Activated CD8-positive, alpha-beta memory T cell treated with anti-CD3 and anti-CD28 coated beads, Interleukin-2, amount 10 ng/mL, durations not matched to agents 7 days and 5 days (primary cell): ENCODE measurements at regions not wholly inside any gene's neighbourhood (a gene's known extent, or its start where the extent isn't known, plus 50 kb on each side); places are given as distances from the start of the nearest gene placed in this dataset.
"Not testable (repeated sequence)": the region's sequence is repeated elsewhere in the genome, so short reads cannot be mapped to it uniquely, and the experiment has no call there.

ENCODE experiments used
- ATAC-seq: fragments of 150-1000 bp; cut with Tn5 transposase; one replicate; pipeline ENCODE4 v1.10.0; 2021; ENCODE audit warnings: moderate library complexity
- CTCF ChIA-PET: fragments of 350-600 bp; sonication (Branson Sonifier 250); formaldehyde crosslinking; loops from one replicate; lab custom pipeline; 2021; ENCODE audit warnings: antibody characterized with exemption; lab: Charles Lee
- DNase-seq: peaks from one replicate; pipeline ENCODE4 v3.0.0-alpha.2; 2020
- H3K27ac Mint-ChIP-seq: one replicate; pipeline ENCODE4 v1.8.0; 2021; ENCODE audit warnings: mild to moderate bottlenecking, mixed read lengths
- H3K27me3 Mint-ChIP-seq: one replicate; pipeline ENCODE4 v1.8.0; 2021; ENCODE audit warnings: mixed read lengths
- H3K36me3 Mint-ChIP-seq: one replicate; pipeline ENCODE4 v1.8.0; 2021; ENCODE audit warnings: mild to moderate bottlenecking, mixed read lengths
- H3K4me1 Mint-ChIP-seq: one replicate; pipeline ENCODE4 v1.8.0; 2021; ENCODE audit warnings: mixed read lengths
- H3K4me3 Mint-ChIP-seq: one replicate; pipeline ENCODE4 v1.8.0; 2021; ENCODE audit warnings: mild to moderate bottlenecking, moderate library complexity, mixed read lengths
- H3K9me3 Mint-ChIP-seq: one replicate; pipeline ENCODE4 v1.8.0; 2022; ENCODE audit warnings: low read depth, mixed read lengths

DNA sequence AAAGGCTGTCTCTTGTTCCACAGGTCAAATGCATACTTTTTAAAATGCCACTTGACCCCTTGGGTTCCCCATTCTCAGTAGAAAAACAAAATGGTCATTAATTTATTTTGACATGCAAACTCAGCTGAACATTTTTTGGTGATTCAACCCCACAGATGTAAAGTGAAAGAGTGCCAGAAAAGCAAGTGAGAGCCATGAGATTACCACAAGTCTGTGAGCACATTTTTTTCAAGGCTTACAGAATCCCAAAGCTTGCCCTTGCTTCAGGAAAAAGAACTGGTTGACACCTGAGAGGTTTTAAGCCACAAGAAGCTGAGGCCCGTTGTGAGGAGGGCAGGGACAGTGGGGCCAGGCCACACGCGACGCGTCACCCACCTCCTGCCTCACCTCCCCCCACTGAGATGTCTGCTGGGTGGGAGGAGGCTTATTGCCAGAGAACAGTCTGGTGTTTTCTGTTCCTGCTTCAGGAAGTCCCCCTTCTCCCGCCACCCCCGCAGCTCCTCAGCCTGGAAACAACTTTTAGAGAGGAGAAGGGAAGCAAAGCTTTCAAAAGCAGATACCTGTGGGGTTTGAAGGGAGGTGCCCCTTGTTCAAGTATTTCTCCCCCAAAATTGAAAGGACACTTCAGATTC lies 70.4 kb upstream of the CYP1B1 start:
- no peak overlapping the region for H3K4me3 Mint-ChIP-seq
- CTCF ChIA-PET: interaction anchor here (0.7 kb wide), 1 partner anchor 128 kb away, joined by 3 read pairs; no protein-coding TSS in a partner anchor
- H3K9me3 Mint-ChIP-seq: no peaks in the 10 kb centered on the region
- ATAC-seq: no peak
- no peaks in the 10 kb centered on the region for H3K36me3 Mint-ChIP-seq
- DNase-seq: no peak
- peaks cover 14% of the 10 kb centered on the region for H3K27me3 Mint-ChIP-seq
- no peak overlapping the region for H3K27ac Mint-ChIP-seq
- peaks cover 14% of the 10 kb centered on the region for H3K4me1 Mint-ChIP-seq

DNA sequence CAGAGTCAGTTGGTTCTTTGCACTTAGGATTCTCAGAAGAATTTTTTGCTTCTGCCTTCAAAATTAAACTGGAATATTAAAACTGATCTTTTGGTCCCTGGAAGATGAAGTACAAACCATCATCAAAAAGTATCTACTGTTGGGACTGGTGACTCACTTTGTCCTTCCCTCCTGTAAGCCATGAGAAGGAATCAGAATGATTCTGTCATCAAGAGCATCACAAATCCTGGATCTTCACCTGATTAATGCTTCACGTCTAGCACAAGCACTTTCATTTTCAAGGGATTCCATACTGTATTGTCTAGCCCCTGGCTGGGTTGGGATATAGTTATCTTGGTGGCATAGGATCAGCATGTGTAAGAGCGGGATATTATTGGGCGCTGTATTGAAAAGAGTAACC lies 69.3 kb upstream of the CYP1B1 start:
- H3K9me3 Mint-ChIP-seq: no peaks in the 10 kb centered on the region
- CTCF ChIA-PET: no interaction called here

DNA sequence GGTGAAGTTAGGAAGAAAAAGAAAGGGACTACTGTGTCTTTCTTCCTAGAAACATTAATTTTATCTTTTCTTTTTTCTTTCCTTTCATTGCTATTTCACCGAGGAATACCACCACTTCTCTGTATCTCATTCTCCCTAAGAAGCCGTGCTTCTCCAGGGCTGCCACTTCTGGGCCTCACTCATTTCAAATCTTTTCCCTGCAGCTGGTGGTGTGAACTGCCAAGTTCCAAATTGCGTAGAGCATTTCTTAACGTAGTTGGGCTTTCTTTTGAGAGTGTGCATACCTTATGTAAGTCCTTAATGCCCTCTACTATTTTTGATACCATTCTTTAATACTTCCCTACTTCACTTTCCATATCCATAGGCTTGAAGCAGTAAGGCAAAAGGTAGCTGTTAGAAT lies 66.7 kb upstream of the CYP1B1 start:
- no peak overlapping the region for H3K27ac Mint-ChIP-seq
- no peak for ATAC-seq
- H3K4me1 Mint-ChIP-seq: peaks cover 14% of the 10 kb centered on the region

More for the DNA sequence above, 69.3 kb upstream of the CYP1B1 start:
- DNase-seq (no peak), ATAC-seq (no peak)
- H3K36me3 Mint-ChIP-seq: no peaks in the 10 kb centered on the region
- no peak overlapping the region for H3K4me3 Mint-ChIP-seq
- H3K27me3 Mint-ChIP-seq: peaks cover 21% of the 10 kb centered on the region
- H3K4me1 Mint-ChIP-seq: peaks cover 14% of the 10 kb centered on the region
- no peak overlapping the region for H3K27ac Mint-ChIP-seq

DNA sequence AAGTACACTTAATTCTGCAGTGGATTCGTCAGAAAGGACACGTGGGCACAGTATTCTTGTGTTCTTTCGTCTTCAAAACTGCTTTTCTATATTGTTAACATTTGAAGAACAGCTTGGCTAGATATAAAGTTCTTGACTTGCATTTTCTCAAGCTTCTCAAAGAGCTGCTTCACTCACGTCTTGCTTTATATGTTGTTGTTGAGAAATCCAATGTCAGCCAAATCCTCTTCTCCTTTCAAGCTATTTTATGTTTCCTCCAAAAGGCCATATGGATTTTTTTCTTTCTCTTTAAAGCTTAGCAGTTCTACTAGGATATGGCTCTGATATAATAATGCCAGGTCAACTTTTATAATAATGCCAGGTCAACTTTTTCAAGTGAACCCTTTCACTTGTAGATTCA lies 65.5 kb upstream of the CYP1B1 start:
- ATAC-seq: no peak
- Mint-ChIP-seq H3K36me3 (no peaks in the 10 kb centered on the region), H3K4me1 (peaks cover 5% of the 10 kb centered on the region), H3K4me3 (no peak overlapping the region), H3K9me3 (no peaks in the 10 kb centered on the region), H3K27me3 (peaks cover 26% of the 10 kb centered on the region), H3K27ac (no peak overlapping the region)
- CTCF ChIA-PET: no interaction called here
- no peak for DNase-seq

More for the DNA sequence above, 66.7 kb upstream of the CYP1B1 start:
- H3K9me3 Mint-ChIP-seq: no peaks in the 10 kb centered on the region
- CTCF ChIA-PET: interaction anchor here (1.0 kb wide), 1 partner anchor 49 kb away, joined by 3 read pairs; no protein-coding TSS in a partner anchor
- H3K4me3 Mint-ChIP-seq: no peak overlapping the region
- no peaks in the 10 kb centered on the region for H3K36me3 Mint-ChIP-seq
- no peak for DNase-seq
- H3K27me3 Mint-ChIP-seq: peaks cover 21% of the 10 kb centered on the region

DNA sequence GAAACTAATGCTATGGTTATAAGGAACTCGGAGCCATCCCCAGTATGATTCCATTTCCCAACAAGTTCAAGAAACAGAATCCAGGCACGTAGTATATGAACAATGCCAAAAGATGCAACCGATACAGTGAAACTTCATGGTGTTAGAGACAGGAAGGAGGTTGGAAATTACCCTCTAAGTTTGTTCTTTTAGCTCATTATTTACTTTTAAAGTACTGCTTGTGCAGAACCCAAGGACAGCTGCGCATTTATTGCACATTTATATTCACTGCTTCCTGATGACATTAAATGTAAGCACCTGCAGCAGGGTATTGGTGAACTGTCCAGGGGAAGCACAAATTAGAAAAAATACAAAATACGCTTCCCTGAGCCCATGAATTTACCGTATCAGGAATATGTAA lies 63.0 kb upstream of the CYP1B1 start:
- Mint-ChIP-seq H3K4me3 (no peak overlapping the region), H3K27ac (no peak overlapping the region), H3K4me1 (no peaks in the 10 kb centered on the region), H3K9me3 (no peaks in the 10 kb centered on the region), H3K27me3 (peaks cover 37% of the 10 kb centered on the region), H3K36me3 (no peaks in the 10 kb centered on the region)
- no peak for ATAC-seq
- no peak for DNase-seq
- CTCF ChIA-PET: no interaction called here

DNA sequence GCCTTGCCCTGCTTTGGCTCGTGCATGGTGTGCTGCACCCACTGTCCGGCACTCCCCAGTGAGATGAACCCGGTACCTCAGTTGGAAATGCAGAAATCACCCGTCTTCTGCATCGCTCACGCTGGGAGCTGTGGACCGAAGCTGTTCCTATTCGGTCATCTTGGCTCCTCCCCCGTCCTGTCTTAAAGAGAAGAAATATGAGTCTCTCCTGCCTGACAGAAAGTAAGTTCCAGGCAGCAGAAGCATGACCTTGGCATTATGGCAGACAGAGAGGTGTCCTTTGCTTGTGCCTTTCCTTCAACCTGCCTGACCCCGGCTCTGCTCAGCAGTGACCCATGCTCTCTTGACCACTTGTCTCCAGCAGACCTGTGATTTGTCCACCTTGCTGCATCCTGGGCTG lies 62.5 kb upstream of the CYP1B1 start:
- Mint-ChIP-seq H3K27me3 (peaks cover 37% of the 10 kb centered on the region), H3K36me3 (no peaks in the 10 kb centered on the region), H3K4me3 (no peak overlapping the region), H3K27ac (no peak overlapping the region), H3K4me1 (no peaks in the 10 kb centered on the region), H3K9me3 (no peaks in the 10 kb centered on the region)
- DNase-seq: no peak
- ATAC-seq: no peak
- CTCF ChIA-PET: no interaction called here

DNA sequence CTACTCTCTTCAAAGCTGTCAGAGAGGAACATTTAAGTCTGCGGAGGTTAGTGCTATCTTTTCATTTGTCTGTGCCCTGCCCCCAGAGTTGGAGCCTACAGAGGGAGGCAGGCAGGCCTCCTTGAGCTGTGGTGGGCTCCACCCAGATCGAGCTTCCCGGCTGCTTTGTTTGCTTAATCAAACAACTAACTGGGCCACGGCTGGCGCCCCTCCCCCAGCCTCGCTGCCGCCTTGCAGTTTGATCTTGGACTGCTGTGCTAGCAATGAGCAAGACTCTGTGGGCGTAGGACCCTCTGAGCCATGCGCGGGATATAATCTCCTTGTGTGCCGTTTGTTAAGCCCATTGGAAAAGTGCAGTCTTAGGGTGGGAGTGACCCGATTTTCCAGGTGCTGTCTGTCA lies 62.0 kb upstream of the CYP1B1 start:
- ATAC-seq, H3K4me1 Mint-ChIP-seq, CTCF ChIA-PET, H3K27ac Mint-ChIP-seq, H3K36me3 Mint-ChIP-seq, H3K9me3 Mint-ChIP-seq, DNase-seq, H3K4me3 Mint-ChIP-seq: not testable (repeated sequence)
- peaks cover 36% of the 10 kb centered on the region for H3K27me3 Mint-ChIP-seq

DNA sequence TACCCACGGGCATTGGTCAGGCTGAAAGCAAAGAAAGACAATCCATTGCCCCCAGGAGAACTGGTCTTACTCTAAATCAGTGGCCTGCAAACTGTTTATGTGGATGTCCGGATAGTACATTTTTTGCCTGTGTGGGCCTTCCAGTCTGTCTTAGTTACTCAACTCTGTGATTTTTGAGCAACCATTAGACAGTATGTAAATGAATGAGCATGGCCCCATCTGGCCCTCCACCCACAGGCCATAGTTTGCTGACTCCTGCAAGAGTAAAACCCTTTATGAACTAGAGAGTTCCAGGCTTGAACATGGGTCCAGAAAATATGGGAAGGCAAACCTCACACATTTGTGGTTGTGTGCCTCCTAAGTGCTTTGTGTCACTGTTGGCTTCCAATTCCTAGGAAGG lies 55.7 kb upstream of the CYP1B1 start:
- CTCF ChIA-PET: interaction anchor here (0.7 kb wide), 1 partner anchor 70 kb away, joined by 3 read pairs; no protein-coding TSS in a partner anchor
- H3K27me3 Mint-ChIP-seq: peaks cover 13% of the 10 kb centered on the region
- no peak overlapping the region for H3K27ac Mint-ChIP-seq
- peaks cover 3% of the 10 kb centered on the region for H3K36me3 Mint-ChIP-seq
- H3K4me3 Mint-ChIP-seq: no peak overlapping the region
- H3K9me3 Mint-ChIP-seq: peaks cover 6% of the 10 kb centered on the region
- ATAC-seq (no peak), DNase-seq (no peak)
- H3K4me1 Mint-ChIP-seq: no peaks in the 10 kb centered on the region

DNA sequence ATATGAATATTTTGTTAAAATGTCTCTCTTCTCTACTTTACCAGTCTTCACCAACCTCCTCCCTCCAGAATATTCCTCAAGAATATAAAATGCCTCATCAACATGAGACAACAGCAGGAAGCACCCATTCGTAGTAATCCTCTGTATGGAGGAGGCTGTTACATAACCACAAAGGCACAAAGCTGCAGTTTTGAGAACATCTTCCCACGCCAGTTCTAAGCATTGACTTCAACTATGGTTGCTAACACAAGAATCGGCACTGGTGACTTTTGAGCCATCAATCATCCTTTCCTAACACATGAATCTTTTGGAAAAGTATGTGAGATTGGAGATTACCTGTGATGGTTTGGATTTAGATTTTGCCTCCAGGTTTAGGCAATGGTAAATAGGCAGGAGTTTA lies 54.9 kb upstream of the CYP1B1 start:
- Mint-ChIP-seq H3K9me3 (peaks cover 8% of the 10 kb centered on the region), H3K36me3 (peaks cover 4% of the 10 kb centered on the region), H3K27me3 (peaks cover 10% of the 10 kb centered on the region), H3K27ac (no peak overlapping the region), H3K4me1 (no peaks in the 10 kb centered on the region), H3K4me3 (no peak overlapping the region)
- no peak for DNase-seq
- no peak for ATAC-seq
- CTCF ChIA-PET: no interaction called here

DNA sequence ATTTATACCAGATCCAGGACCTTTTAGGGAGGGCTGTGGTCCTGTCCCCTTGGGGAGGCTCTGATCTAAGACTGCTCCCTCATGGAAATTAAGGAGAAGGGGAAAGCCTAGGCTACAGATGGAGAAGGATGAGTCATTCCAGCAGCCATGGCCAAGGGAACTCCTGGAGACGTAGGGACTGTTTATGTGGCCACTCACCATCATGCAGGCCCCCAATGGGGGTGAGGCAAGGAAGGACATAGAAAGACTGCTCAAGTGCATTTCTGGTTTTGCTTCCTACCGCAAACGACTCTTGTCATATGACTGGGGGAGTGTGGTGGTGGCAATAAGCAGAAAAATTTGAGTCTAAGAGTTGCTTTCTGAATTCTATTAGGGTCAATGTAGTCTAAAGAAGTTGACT lies 54.0 kb upstream of the CYP1B1 start:
- Mint-ChIP-seq H3K9me3 (peaks cover 8% of the 10 kb centered on the region), H3K27me3 (peaks cover 3% of the 10 kb centered on the region), H3K4me1 (no peaks in the 10 kb centered on the region), H3K36me3 (peaks cover 4% of the 10 kb centered on the region), H3K4me3 (no peak overlapping the region), H3K27ac (no peak overlapping the region)
- DNase-seq (no peak), ATAC-seq (no peak)
- CTCF ChIA-PET: no interaction called here

DNA sequence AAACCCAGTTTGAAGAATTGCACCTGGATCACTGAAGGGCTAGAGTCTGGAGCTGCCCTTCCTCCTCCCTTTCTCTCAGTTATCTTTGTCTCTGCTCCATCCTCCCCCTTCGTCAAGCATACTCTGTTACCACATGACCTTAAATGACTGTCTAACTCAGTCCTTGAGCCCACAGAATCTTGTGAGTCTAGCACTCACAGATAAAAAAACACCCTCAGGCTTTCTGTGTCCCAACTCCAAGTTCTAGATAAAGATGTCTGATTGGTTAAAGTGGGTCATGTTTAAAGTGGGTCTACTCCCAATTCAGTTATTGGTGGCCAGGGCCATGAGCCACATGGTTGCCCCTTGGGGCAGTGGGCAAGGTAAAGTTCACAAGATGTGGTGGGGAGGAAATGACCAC lies 53.5 kb upstream of the CYP1B1 start:
- no peak overlapping the region for H3K27ac Mint-ChIP-seq
- H3K36me3 Mint-ChIP-seq: peaks cover 4% of the 10 kb centered on the region
- no peaks in the 10 kb centered on the region for H3K4me1 Mint-ChIP-seq
- ATAC-seq: no peak
- CTCF ChIA-PET: no interaction called here
- H3K4me3 Mint-ChIP-seq: no peak overlapping the region
- no peak for DNase-seq
- peaks cover 2% of the 10 kb centered on the region for H3K27me3 Mint-ChIP-seq
- H3K9me3 Mint-ChIP-seq: peaks cover 8% of the 10 kb centered on the region

DNA sequence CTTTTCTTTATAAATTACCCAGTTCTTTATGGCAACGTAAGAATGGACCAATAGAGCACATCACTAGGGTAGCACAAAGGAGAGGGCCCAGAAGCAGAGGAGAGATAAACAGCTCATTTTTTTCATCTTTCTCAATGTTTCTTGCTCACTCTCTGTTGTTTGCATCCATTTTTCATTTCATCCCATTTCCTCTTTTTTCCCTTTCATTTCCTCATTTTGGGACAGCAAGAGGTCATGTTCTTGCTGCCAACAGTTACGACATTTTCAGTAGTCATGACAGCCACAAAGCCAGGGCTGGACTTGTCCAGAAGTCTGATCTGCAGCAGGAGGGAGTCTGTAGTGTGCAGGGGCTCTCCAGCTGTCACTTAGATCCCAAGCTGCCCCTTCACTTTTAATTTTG lies 52.7 kb upstream of the CYP1B1 start:
- Mint-ChIP-seq H3K9me3 (peaks cover 8% of the 10 kb centered on the region), H3K27ac (no peak overlapping the region), H3K4me3 (no peak overlapping the region), H3K36me3 (peaks cover 4% of the 10 kb centered on the region), H3K4me1 (no peaks in the 10 kb centered on the region), H3K27me3 (peaks cover 2% of the 10 kb centered on the region)
- DNase-seq (no peak), ATAC-seq (no peak)
- CTCF ChIA-PET: no interaction called here

DNA sequence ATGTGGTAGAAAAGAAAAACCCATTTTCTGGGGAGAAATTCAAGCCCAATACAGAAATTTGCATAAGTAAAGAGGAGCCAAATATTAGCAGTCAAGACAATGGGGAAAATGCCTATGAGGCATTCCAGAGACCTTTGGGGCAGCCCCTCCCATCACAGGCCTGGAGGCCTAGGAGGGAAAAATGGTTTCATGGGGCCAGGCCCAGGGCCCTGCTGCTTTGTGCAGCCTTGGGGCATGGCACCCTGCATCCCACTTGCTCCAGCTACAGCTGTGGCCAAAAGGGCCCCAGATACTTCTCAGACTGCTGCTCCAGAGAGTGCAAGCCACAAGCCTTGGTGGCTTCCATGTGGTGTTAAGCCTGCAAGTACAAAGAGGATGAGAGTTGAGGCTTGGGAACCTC lies 51.3 kb upstream of the CYP1B1 start:
- H3K4me1 Mint-ChIP-seq: no peaks in the 10 kb centered on the region
- no peak for DNase-seq
- H3K27ac Mint-ChIP-seq: no peak overlapping the region
- H3K9me3 Mint-ChIP-seq: peaks cover 8% of the 10 kb centered on the region
- CTCF ChIA-PET: no interaction called here
- ATAC-seq: no peak
- H3K4me3 Mint-ChIP-seq: no peak overlapping the region
- peaks cover 2% of the 10 kb centered on the region for H3K27me3 Mint-ChIP-seq
- peaks cover 4% of the 10 kb centered on the region for H3K36me3 Mint-ChIP-seq

DNA sequence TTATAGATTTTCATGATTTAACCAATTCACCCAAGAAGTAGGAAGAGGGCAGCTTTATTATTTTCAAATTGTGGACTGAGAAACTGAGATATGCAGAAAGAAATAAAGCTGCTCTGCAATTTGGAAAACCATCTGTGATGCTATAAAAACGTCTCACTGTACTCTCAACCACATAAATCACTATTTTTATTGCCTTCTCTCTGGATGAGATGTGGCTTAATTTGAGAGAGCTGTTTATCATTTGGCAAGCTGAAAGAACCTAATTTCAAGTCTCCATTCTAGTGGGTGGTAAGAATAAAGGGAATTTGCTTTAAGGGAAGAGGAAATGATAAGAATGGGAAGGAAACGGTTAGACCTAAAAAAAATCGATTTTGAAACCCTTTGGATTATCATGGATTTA lies 49.9 kb upstream of the CYP1B1 start:
- Mint-ChIP-seq H3K27ac (no peak overlapping the region), H3K9me3 (peaks cover 8% of the 10 kb centered on the region), H3K4me1 (no peaks in the 10 kb centered on the region), H3K4me3 (no peak overlapping the region), H3K27me3 (peaks cover 14% of the 10 kb centered on the region), H3K36me3 (peaks cover 4% of the 10 kb centered on the region)
- CTCF ChIA-PET: no interaction called here
- DNase-seq (no peak), ATAC-seq (no peak)
